ENCODE measurements at regions not wholly inside any gene's neighbourhood (a gene's known extent, or its start where the extent isn't known, plus 50 kb on each side); places are given as distances from the start of the nearest gene placed in this dataset.
"Not testable (repeated sequence)": the region's sequence is repeated elsewhere in the genome, so short reads cannot be mapped to it uniquely, and the experiment has no call there.

DNA sequence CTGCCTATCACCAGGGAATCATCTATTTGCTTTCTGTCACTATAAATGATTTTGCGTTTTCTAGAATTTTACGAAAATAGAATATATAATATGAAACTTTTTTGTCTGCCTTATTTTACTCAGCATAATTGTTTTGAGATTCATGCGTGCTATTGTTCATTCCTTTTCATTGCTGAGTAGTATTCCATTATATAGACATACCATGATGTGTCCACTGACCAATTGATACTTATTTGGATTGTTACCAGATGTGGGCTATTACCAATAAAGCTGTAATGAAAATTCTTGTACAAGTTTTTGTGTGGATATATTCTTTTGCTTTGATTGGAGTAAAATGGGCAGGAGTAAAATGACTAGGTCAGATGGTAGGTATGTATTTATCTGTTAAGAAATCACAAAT, 390.7 kb upstream of the EMCN start:
- peaks cover 0 to 5% (median 0%) of the 10 kb centered on the region in 3 donors for H3K4me1 ChIP-seq
- H3K4me3 ChIP-seq: no peak overlapping the region
- no peak for FAIRE-seq
- no peak overlapping the region for H3K27ac ChIP-seq
- H3K27me3 ChIP-seq: no peaks in the 10 kb centered on the region
- 60 to 87% methylated on average over 3 of the region's 3 CpGs for WGBS, 2 donors
- intact Hi-C loops (cut with DNase I): no loop called here
- TF ChIP-seq, protein P1, sequence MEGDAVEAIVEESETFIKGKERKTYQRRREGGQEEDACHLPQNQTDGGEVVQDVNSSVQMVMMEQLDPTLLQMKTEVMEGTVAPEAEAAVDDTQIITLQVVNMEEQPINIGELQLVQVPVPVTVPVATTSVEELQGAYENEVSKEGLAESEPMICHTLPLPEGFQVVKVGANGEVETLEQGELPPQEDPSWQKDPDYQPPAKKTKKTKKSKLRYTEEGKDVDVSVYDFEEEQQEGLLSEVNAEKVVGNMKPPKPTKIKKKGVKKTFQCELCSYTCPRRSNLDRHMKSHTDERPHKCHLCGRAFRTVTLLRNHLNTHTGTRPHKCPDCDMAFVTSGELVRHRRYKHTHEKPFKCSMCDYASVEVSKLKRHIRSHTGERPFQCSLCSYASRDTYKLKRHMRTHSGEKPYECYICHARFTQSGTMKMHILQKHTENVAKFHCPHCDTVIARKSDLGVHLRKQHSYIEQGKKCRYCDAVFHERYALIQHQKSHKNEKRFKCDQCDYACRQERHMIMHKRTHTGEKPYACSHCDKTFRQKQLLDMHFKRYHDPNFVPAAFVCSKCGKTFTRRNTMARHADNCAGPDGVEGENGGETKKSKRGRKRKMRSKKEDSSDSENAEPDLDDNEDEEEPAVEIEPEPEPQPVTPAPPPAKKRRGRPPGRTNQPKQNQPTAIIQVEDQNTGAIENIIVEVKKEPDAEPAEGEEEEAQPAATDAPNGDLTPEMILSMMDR (IDR thresholded peaks at IDR 0.05): no peak
- no peaks in the 10 kb centered on the region for H3K36me3 ChIP-seq
- H3K9me3 ChIP-seq: no peaks in the 10 kb centered on the region
- ATAC-seq: no peak
- no peak for DNase-seq

DNA sequence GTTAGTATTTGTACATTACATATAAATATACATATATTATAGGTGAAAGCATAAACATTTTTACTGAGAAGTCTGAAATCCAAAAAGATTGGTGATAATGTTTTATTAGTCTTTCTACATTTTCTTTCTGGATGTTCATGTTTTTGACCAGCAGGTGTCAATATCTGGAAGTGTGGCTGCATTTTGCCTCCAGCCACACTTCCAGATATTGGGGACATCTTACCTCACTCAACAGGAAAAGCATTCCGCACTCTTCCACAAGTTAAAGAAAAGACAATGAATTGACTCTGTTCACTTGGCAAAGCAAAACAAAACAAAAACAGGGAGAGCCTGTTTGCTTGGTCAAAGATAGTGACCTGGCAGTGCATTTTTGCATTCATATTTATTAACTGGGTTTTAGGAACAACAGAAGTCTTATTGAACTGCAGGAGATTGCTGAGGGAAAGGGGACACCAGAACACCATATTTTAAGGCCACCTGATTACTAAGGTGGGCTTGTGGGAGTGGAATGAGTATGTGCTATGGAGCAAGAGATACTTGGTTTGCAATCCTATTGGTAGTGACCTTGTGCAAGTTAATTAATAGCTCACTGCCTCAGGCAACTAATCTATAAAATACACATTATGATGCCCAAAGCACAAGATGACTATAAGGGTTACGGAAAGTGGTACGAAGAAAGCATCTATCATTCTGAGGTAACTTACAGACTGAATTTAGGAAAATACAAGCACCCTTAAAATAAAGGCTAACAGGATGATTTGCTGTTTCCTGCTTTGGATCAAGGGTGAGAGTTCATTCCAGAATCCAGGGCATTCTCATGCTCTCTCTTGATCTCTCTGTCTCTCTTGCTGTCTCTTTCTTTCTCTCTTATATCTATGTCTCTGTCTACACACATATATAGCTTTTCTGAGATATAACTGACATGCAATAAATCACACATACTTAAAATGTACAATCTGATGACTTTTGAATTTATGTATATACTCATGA, 389.9 kb upstream of the EMCN start:
- TF ChIP-seq, protein P1 (IDR thresholded peaks at IDR 0.05): peak in 1 of 4 donors; percentile 23
- no peaks in the 10 kb centered on the region for H3K9me3 ChIP-seq
- no peak overlapping the region for H3K27ac ChIP-seq
- H3K36me3 ChIP-seq: no peaks in the 10 kb centered on the region
- WGBS, 2 donors: 19 to 20% methylated on average over 3 of the region's 3 CpGs
- no peaks in the 10 kb centered on the region for H3K27me3 ChIP-seq
- DNase-seq (no peak), FAIRE-seq (no peak), ATAC-seq (peak in 2 of 4 donors; percentile 22 to 50)
- H3K4me3 ChIP-seq: no peak overlapping the region
- intact Hi-C loops (cut with DNase I): no loop called here
- H3K4me1 ChIP-seq: peaks cover 0 to 5% (median 0%) of the 10 kb centered on the region in 3 donors

DNA sequence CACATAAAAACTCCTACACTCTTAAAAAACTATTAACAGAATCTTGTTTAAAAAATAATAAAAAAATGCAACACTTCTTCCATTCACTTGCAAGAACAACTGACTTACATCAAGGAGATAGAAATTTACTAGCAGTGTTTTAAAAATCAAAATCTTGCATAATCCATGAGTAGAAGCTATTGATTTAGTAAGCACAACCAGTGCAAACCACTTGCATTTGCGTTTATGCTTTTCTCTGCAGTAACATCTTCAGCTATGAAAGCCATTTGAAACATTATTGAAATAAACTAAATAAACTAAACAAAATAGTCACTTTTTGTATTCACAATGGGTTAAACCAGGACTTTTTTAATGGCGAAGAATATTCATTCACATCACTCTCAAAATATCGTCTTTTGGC, 389.2 kb upstream of the EMCN start:
- Histone ChIP-seq H3K4me1 (peaks cover 0 to 5% (median 0%) of the 10 kb centered on the region in 3 donors), H3K4me3 (no peak overlapping the region), H3K36me3 (no peaks in the 10 kb centered on the region), H3K27me3 (no peaks in the 10 kb centered on the region), H3K9me3 (no peaks in the 10 kb centered on the region), H3K27ac (no peak overlapping the region)
- intact Hi-C loops (cut with DNase I): no loop called here
- FAIRE-seq (no peak), ATAC-seq (no peak), DNase-seq (no peak)
- TF ChIP-seq, protein P1 (IDR thresholded peaks at IDR 0.05): no peak
- 59 to 76% methylated on average over 3 of the region's 3 CpGs for WGBS, 2 donors

DNA sequence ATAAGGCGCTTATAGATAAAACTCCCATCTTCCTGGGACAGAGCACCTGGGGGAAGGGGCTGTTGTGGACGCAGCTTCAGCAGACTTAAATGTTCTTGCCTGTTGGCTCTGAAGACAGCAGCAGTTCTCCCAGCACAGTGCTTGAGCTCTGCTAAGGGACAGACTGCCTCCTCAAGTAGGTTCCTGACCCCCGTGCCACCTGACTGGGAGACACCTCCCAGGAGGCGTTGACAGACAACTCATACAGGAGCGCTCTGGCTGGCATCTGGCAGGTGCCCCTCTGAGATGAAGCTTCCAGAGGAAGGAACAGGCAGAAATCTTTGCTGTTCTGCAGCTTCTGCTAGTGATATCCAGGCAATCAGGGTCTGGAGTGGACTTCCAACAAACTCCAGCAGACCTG, 383.1 kb upstream of the EMCN start:
- H3K27me3 ChIP-seq; H3K36me3 ChIP-seq; H3K9me3 ChIP-seq; H3K4me3 ChIP-seq; ATAC-seq; H3K27ac ChIP-seq; FAIRE-seq; H3K4me1 ChIP-seq; intact Hi-C loops (cut with DNase I): not testable (repeated sequence)
- peak in 1 of 6 donors; percentile 32 for DNase-seq
- 82 to 91% methylated on average over 5 of the region's 5 CpGs for WGBS, 2 donors

GRCh38 chr4:100900134-100900533, 382.3 kb upstream of the EMCN start:
- FAIRE-seq (no peak), ATAC-seq (no peak), DNase-seq (peak in 1 of 6 donors; percentile 30)
- intact Hi-C loops (cut with DNase I): no loop called here
- Histone ChIP-seq H3K27me3 (no peaks in the 10 kb centered on the region), H3K4me3 (no peak overlapping the region), H3K27ac (no peak overlapping the region), H3K4me1 (no peaks in the 10 kb centered on the region), H3K9me3 (no peaks in the 10 kb centered on the region), H3K36me3 (no peaks in the 10 kb centered on the region)
- TF ChIP-seq, protein P1 (IDR thresholded peaks at IDR 0.05): no peak
- WGBS, 2 donors: 75 to 84% methylated on average over 11 of the region's 11 CpGs
